ENCODE measurements at regions not wholly inside any gene's neighbourhood (a gene's known extent, or its start where the extent isn't known, plus 50 kb on each side); places are given as distances from the start of the nearest gene placed in this dataset.
"Not testable (repeated sequence)": the region's sequence is repeated elsewhere in the genome, so short reads cannot be mapped to it uniquely, and the experiment has no call there.

DNA sequence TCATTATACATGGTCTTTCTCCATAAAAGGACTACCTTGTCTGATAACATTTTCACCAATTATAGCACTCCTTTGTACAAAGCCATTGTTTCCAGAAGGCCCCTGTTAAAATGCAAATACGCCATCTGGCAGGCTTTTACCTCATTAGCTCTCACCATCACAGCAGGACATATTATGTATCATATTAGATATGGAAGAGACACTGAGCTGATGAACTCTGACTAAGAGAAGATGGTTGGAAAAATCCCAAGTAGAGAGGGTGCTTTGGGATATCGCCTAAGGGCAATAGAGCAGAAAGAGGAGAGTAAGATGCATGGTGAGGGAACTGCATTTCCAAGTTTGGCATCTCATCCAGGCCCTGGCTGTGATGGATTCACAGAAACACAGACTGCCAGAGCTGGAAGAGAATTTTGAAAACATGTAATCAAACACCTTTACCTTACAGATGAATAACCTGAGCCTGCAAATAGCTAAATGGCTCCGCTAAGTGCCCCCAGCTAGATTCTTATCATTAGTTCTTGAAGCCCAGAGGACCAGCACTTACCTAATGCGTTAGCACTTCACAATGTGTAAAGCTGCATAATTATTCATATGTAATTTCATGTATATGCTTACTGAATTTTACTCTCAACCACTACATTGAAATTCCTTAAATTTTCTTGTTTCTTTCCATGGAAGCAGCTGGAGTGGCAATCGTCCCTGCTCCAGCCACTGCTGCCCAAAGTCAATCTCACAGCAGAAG, 393.6 kb upstream of the IZUMO3 start:
- ATAC-seq (no peak), DNase-seq (no peak)
- H3K27ac Mint-ChIP-seq, result no peak overlapping the region
- no peaks in the 10 kb centered on the region for H3K36me3 Mint-ChIP-seq
- H3K9me3 Mint-ChIP-seq, result peaks cover 3 to 52% (median 11%) of the 10 kb centered on the region in 9 donors
- H3K27me3 Mint-ChIP-seq, result no peaks in the 10 kb centered on the region
- no peaks in the 10 kb centered on the region for H3K4me1 Mint-ChIP-seq
- H3K4me3 Mint-ChIP-seq, result no peak overlapping the region
- POLR2A ChIA-PET, result no interaction called here

DNA sequence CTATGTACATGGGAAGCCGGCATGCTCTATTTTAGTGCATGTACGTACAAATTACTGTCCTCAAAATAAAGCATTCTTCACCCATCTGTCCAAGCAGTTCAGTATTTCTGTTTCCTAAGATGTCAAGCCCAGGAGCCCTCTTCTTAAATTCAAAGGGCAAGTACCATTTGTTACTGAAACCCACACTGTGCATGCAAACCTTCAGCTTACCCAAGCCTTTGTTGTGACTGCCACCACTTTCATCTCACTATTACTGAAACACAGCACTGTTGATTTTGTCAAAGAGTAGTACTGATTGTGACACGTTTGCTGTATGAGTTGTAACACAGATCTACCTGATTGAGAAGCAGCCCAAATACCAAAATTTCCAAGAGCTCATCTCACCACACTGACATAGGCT, 390.4 kb upstream of the IZUMO3 start:
- Mint-ChIP-seq H3K4me1 (peaks cover 0 to 3% (median 0%) of the 10 kb centered on the region in 4 donors), H3K4me3 (no peak overlapping the region), H3K27ac (no peak overlapping the region), H3K27me3 (no peaks in the 10 kb centered on the region), H3K9me3 (peaks cover 0 to 23% (median 10%) of the 10 kb centered on the region in 9 donors), H3K36me3 (no peaks in the 10 kb centered on the region)
- ATAC-seq, result no peak
- DNase-seq, result no peak
- POLR2A ChIA-PET, result no interaction called here

GRCh38 chr9:24932785-24933184, 387.1 kb upstream of the IZUMO3 start:
- no peak overlapping the region for H3K27ac Mint-ChIP-seq
- ATAC-seq, result no peak
- peaks cover 0 to 3% (median 0%) of the 10 kb centered on the region in 4 donors for H3K4me1 Mint-ChIP-seq
- no peak overlapping the region for H3K4me3 Mint-ChIP-seq
- H3K9me3 Mint-ChIP-seq, result peaks cover 0 to 23% (median 8%) of the 10 kb centered on the region in 9 donors
- DNase-seq, result no peak
- no peaks in the 10 kb centered on the region for H3K27me3 Mint-ChIP-seq
- H3K36me3 Mint-ChIP-seq, result no peaks in the 10 kb centered on the region
- POLR2A ChIA-PET, result no interaction called here

- no peaks in the 10 kb centered on the region for H3K27me3 Mint-ChIP-seq
- ATAC-seq (no peak), DNase-seq (no peak)
- POLR2A ChIA-PET, result no interaction called here
- no peaks in the 10 kb centered on the region for H3K36me3 Mint-ChIP-seq
- H3K4me3 Mint-ChIP-seq, result no peak overlapping the region
- H3K4me1 Mint-ChIP-seq, result peaks cover 0 to 3% (median 0%) of the 10 kb centered on the region in 4 donors
- H3K27ac Mint-ChIP-seq, result no peak overlapping the region
- H3K9me3 Mint-ChIP-seq, result peaks cover 0 to 19% (median 10%) of the 10 kb centered on the region in 9 donors
Observed at GRCh38 chr9:24931894-24932293, 386.2 kb upstream of the IZUMO3 start.

DNA sequence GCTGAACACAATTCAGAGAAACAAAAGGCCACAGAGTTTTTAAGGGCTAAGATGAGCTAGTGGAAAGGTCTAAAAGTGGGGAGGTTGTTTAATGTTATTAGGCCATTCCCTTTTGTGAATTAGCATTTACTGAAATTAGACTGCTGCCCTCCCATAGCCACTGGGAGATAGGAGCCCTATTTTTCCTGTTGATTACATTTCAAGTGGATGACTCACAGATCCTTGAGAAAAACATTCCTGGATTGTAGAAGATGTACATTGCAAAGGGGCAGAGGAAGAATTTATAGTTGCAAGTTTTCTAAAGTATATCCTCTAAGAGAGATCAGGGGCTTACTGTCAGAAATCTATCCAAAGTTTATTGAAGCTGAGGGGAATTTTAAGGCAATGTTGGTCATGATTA, 367.1 kb upstream of the IZUMO3 start:
- POLR2A ChIA-PET, result no interaction called here
- DNase-seq (no peak), ATAC-seq (no peak)
- H3K36me3 Mint-ChIP-seq, result peaks cover 0 to 9% (median 0%) of the 10 kb centered on the region in 3 donors
- H3K4me1 Mint-ChIP-seq, result no peaks in the 10 kb centered on the region
- H3K27ac Mint-ChIP-seq, result no peak overlapping the region
- H3K4me3 Mint-ChIP-seq, result no peak overlapping the region
- H3K9me3 Mint-ChIP-seq, result peaks cover 0 to 34% (median 14%) of the 10 kb centered on the region in 9 donors
- H3K27me3 Mint-ChIP-seq, result no peaks in the 10 kb centered on the region

GRCh38 chr9:24901319-24901718, 355.6 kb upstream of the IZUMO3 start:
- H3K9me3 Mint-ChIP-seq, result peaks cover 4 to 27% (median 12%) of the 10 kb centered on the region in 9 donors
- H3K27ac Mint-ChIP-seq, result no peak overlapping the region
- POLR2A ChIA-PET, result no interaction called here
- peaks cover 0 to 5% (median 0%) of the 10 kb centered on the region in 3 donors for H3K36me3 Mint-ChIP-seq
- ATAC-seq (no peak), DNase-seq (no peak)
- H3K4me3 Mint-ChIP-seq, result no peak overlapping the region
- no peaks in the 10 kb centered on the region for H3K27me3 Mint-ChIP-seq
- no peaks in the 10 kb centered on the region for H3K4me1 Mint-ChIP-seq

GRCh38 chr9:24900179-24900578, 354.5 kb upstream of the IZUMO3 start:
- DNase-seq (no peak), ATAC-seq (no peak)
- peaks cover 0 to 9% (median 0%) of the 10 kb centered on the region in 3 donors for H3K36me3 Mint-ChIP-seq
- POLR2A ChIA-PET, result no interaction called here
- H3K27me3 Mint-ChIP-seq, result no peaks in the 10 kb centered on the region
- no peak overlapping the region for H3K4me3 Mint-ChIP-seq
- H3K9me3 Mint-ChIP-seq, result peaks cover 4 to 32% (median 13%) of the 10 kb centered on the region in 9 donors
- no peak overlapping the region for H3K27ac Mint-ChIP-seq
- H3K4me1 Mint-ChIP-seq, result no peaks in the 10 kb centered on the region

GRCh38 chr9:24899463-24899862, 353.8 kb upstream of the IZUMO3 start:
- POLR2A ChIA-PET, result no interaction called here
- Mint-ChIP-seq H3K27me3 (no peaks in the 10 kb centered on the region), H3K4me1 (no peaks in the 10 kb centered on the region), H3K4me3 (no peak overlapping the region), H3K27ac (no peak overlapping the region), H3K36me3 (peaks cover 0 to 9% (median 0%) of the 10 kb centered on the region in 3 donors), H3K9me3 (peaks cover 4 to 32% (median 13%) of the 10 kb centered on the region in 9 donors)
- ATAC-seq, result no peak
- no peak for DNase-seq

GRCh38 chr9:24897826-24898225, 352.1 kb upstream of the IZUMO3 start:
- POLR2A ChIA-PET, result no interaction called here
- Mint-ChIP-seq H3K4me1 (no peaks in the 10 kb centered on the region), H3K36me3 (peaks cover 0 to 9% (median 0%) of the 10 kb centered on the region in 3 donors), H3K9me3 (peaks cover under 1 to 39% (median 17%) of the 10 kb centered on the region in 9 donors), H3K27ac (no peak overlapping the region), H3K27me3 (no peaks in the 10 kb centered on the region), H3K4me3 (no peak overlapping the region)
- no peak for ATAC-seq
- no peak for DNase-seq

DNA sequence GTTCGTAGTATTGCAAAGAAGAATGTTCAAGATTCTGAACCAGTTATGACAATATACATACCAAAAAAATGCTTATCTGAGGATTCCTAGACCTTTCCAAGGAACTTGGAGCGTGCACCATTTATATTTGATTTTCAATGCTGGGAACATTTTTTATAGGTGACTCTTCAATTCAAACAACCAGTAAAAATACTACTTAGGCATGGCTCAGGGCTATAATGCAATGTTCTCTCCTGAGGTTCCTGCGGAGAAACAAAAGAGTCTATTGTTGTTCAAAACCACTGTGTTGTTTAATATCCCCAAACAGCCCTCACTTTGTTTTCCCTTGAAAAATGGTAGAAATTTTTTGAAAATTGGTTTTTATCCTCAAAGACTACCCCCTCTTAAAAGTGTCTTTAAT, 335.7 kb upstream of the IZUMO3 start:
- POLR2A ChIA-PET, result no interaction called here

DNA sequence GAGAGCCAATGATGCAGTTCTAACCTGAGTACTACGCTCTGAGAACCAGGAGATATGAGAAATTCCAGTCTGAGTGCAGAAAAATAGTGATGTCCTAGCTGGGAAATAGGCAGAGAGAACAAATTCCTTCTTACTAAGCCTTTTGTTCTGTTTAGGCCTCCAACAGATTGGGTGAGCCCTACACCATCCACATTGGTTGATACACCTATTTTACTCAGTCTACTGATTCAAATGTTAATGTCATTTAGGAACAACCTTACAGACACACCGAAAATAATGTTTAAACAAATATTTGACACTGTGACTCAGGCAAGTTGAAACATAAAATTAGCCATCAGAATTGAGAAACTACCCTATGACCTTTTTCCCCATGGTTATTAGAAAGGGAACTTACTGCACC, 333.9 kb upstream of the IZUMO3 start:
- no peaks in the 10 kb centered on the region for H3K4me1 Mint-ChIP-seq
- H3K27me3 Mint-ChIP-seq, result no peaks in the 10 kb centered on the region
- ATAC-seq (no peak), DNase-seq (no peak)
- no peak overlapping the region for H3K4me3 Mint-ChIP-seq
- POLR2A ChIA-PET, result no interaction called here
- peaks cover 0 to 5% (median 0%) of the 10 kb centered on the region in 3 donors for H3K36me3 Mint-ChIP-seq
- peaks cover 2 to 27% (median 9%) of the 10 kb centered on the region in 9 donors for H3K9me3 Mint-ChIP-seq
- no peak overlapping the region for H3K27ac Mint-ChIP-seq

More for the DNA sequence above, 335.7 kb upstream of the IZUMO3 start:
- H3K4me1 Mint-ChIP-seq, result no peaks in the 10 kb centered on the region
- no peak overlapping the region for H3K27ac Mint-ChIP-seq
- no peak overlapping the region for H3K4me3 Mint-ChIP-seq
- peaks cover 0 to 20% (median 5%) of the 10 kb centered on the region in 9 donors for H3K9me3 Mint-ChIP-seq
- no peak for DNase-seq
- no peak for ATAC-seq
- no peaks in the 10 kb centered on the region for H3K27me3 Mint-ChIP-seq
- peaks cover 0 to 5% (median 0%) of the 10 kb centered on the region in 3 donors for H3K36me3 Mint-ChIP-seq

GRCh38 chr9:24856601-24857000, 310.9 kb upstream of the IZUMO3 start:
- H3K27ac Mint-ChIP-seq, H3K4me1 Mint-ChIP-seq, H3K27me3 Mint-ChIP-seq, DNase-seq, H3K36me3 Mint-ChIP-seq, POLR2A ChIA-PET, ATAC-seq, H3K4me3 Mint-ChIP-seq: not testable (repeated sequence)
- peaks cover 3 to 41% (median 17%) of the 10 kb centered on the region in 9 donors for H3K9me3 Mint-ChIP-seq

GRCh38 chr9:24846248-24846912, 300.7 kb upstream of the IZUMO3 start:
- Mint-ChIP-seq H3K9me3 (peaks cover 3 to 39% (median 16%) of the 10 kb centered on the region in 9 donors), H3K4me1 (peaks cover 0 to 7% (median 0%) of the 10 kb centered on the region in 4 donors), H3K4me3 (no peak overlapping the region), H3K27me3 (no peaks in the 10 kb centered on the region), H3K36me3 (peaks cover 0 to 8% (median 0%) of the 10 kb centered on the region in 3 donors), H3K27ac (no peak overlapping the region)
- DNase-seq (no peak), ATAC-seq (no peak)
- POLR2A ChIA-PET, result no interaction called here
